Activated naive CD8-positive, alpha-beta T cell (primary cell): ENCODE measurements at regions not wholly inside any gene's neighbourhood (a gene's known extent, or its start where the extent isn't known, plus 50 kb on each side); places are given as distances from the start of the nearest gene placed in this dataset.

ENCODE experiments used
- H3K27ac Mint-ChIP-seq: one replicate; pipeline ENCODE4 v1.8.0; 2021; ENCODE audit warnings: mixed read lengths
- H3K27me3 Mint-ChIP-seq: one replicate; pipeline ENCODE4 v1.8.0; 2021; ENCODE audit warnings: mixed read lengths
- H3K36me3 Mint-ChIP-seq: one replicate; pipeline ENCODE4 v1.8.0; 2021; ENCODE audit warnings: mixed read lengths
- H3K4me1 Mint-ChIP-seq: one replicate; pipeline ENCODE4 v1.8.0; 2021; ENCODE audit warnings: low read depth, mixed read lengths
- H3K4me3 Mint-ChIP-seq: one replicate; pipeline ENCODE4 v1.8.0; 2021; ENCODE audit warnings: mild to moderate bottlenecking, mixed read lengths
- H3K9me3 Mint-ChIP-seq: one replicate; pipeline ENCODE4 v1.8.0; 2021; ENCODE audit warnings: low read depth, mixed read lengths

DNA sequence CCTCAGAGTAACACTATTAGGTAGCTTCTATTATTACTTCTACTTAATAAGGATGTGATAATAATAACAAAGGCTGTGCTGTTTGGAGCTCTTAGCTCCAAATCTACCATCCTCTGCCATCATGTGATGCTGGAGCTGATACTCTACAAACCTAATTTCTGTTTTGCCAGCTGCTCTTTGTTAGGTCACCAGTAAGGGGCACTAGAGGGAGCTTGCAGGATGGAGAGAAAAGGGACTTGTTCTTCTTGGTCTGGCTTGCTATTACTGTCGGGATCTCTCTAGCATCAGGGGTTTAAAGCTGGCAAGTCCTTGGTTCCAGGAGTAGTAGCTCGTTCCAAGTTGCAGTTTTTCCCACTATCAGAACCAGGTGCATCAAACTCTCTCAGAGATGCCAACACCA lies 194.9 kb upstream of the KBTBD8 start:
- peaks cover 24% of the 10 kb centered on the region for H3K27me3 Mint-ChIP-seq
- peaks cover 6% of the 10 kb centered on the region for H3K4me1 Mint-ChIP-seq
- H3K4me3 Mint-ChIP-seq, result no peak overlapping the region
- H3K27ac Mint-ChIP-seq, result no peak overlapping the region
- H3K36me3 Mint-ChIP-seq, result peaks cover 5% of the 10 kb centered on the region
- no peaks in the 10 kb centered on the region for H3K9me3 Mint-ChIP-seq

DNA sequence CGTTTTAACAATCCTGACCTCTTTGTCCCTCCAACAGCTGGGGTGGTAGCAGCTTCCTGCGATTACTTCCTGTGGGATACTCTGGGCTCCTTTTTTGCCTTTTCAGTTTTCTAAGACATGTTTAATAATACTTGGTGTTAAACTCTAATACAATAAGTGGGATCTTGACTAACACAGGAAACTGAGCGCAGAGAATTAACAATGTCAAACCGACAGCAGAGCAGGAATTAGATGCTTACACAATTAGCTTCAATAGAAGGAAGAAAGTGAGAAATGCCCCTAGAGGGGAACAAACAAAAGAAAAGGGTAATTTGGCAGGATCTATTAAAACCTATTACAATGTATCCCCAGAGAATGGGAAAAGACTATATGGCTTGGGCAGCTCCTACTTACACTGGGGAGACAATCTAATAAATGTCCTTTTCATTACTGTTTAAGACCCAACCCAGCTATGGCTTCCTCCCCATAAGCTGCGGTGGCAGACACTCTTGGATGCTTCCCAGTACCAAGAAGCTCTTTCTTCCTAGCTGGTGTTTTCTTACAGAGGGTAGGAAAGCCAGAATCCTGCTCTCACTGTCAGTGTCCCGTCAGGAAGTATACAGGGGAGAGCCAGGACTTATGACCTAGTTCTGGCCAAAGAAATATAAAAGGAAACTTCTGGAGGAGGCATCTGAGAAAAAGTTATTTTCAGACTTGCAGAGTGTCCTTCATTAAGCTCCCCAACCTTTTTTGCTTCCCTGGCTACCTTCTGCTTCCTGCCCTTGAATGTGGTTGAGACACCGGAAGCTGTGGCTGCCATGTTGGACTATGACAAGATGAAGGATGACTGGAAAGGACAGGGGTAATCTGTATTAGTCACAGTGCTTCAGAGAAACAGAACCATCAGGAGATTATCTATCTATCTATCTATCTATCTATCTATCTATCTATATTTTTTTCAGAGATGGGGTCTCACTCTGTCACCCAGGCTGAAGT lies 194.1 kb upstream of the KBTBD8 start:
- no peak overlapping the region for H3K27ac Mint-ChIP-seq
- H3K4me3 Mint-ChIP-seq, result no peak overlapping the region

DNA sequence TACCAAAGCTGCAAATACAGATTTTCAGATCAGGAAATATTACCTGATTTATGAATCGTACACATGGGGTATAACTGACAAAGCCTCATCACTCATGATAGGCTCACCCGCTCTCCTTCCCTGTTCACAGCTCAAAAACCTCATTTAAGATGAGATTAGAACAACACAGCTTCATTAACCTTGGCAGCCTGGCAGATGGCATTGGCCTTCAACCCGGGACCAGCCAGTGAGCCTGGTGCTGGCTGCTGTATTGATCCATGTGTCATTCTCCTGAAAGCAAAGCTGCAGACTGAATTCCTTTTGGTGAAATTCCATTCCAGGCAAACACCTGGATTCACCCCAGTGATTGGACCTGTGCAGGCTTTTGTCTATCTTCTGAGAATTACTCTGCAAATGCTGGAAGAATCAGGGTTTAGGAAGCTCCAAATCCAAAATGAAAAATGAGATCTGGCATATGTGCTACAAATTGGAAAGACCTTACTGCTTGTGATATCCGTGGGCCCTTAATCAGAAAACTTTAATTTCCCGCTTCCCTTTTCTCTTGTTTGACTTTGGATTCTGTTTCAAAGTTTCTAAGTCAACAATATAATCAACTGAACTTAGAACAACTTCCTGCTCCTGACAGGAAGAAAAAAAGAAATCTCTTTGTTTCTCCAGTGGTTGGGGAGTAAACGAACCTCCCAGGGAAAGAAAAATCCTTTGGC lies 189.1 kb upstream of the KBTBD8 start:
- no peak overlapping the region for H3K27ac Mint-ChIP-seq
- H3K36me3 Mint-ChIP-seq, result no peaks in the 10 kb centered on the region
- H3K4me3 Mint-ChIP-seq, result no peak overlapping the region
- H3K9me3 Mint-ChIP-seq, result no peaks in the 10 kb centered on the region
- H3K4me1 Mint-ChIP-seq, result peaks cover 2% of the 10 kb centered on the region
- H3K27me3 Mint-ChIP-seq, result no peaks in the 10 kb centered on the region

More for the DNA sequence above, 194.1 kb upstream of the KBTBD8 start:
- Mint-ChIP-seq H3K36me3 (peaks cover 5% of the 10 kb centered on the region), H3K9me3 (no peaks in the 10 kb centered on the region), H3K27me3 (peaks cover 19% of the 10 kb centered on the region), H3K4me1 (peaks cover 6% of the 10 kb centered on the region)

DNA sequence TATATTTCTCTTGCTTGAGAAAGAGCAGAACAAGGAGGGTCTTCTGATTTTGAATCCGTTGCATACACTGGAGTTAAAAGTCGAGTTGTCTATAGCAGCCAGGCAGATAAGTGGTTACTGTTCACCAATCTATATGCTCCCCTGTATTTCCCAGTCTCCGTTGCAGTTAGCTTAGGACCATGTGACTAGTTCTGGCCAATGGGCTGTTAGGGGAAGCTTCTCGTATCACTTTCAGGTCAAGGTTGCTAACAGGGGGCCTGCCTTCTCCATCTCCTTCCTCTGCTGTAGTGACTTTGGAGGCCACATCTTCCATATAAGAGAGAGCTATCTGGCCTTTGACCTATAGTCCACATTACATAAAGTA lies 188.5 kb upstream of the KBTBD8 start:
- Mint-ChIP-seq H3K36me3 (no peaks in the 10 kb centered on the region), H3K27ac (no peak overlapping the region), H3K27me3 (no peaks in the 10 kb centered on the region), H3K9me3 (no peaks in the 10 kb centered on the region), H3K4me1 (no peaks in the 10 kb centered on the region), H3K4me3 (no peak overlapping the region)

DNA sequence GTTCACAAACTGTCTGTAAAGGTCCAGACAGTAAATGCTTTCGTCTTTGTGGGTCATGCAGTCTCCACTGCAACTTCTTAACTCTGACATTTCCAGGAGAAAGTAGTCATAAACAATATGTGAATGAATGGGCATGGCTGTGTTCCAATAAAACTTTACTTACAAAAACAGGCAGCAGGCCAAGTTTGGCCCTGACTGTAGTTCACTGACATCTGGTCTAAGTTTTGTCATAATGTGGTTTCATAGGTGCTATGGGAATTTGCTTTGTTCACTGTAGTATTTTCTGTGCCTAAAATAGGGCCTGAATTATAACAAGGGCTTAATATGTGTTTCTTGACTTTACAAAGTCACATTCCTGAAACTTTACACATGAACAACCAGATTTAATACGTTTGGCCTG lies 186.0 kb upstream of the KBTBD8 start:
- no peaks in the 10 kb centered on the region for H3K9me3 Mint-ChIP-seq
- H3K27me3 Mint-ChIP-seq, result peaks cover 4% of the 10 kb centered on the region
- H3K36me3 Mint-ChIP-seq, result no peaks in the 10 kb centered on the region
- H3K4me3 Mint-ChIP-seq, result no peak overlapping the region
- H3K4me1 Mint-ChIP-seq, result peaks cover 2% of the 10 kb centered on the region
- no peak overlapping the region for H3K27ac Mint-ChIP-seq

DNA sequence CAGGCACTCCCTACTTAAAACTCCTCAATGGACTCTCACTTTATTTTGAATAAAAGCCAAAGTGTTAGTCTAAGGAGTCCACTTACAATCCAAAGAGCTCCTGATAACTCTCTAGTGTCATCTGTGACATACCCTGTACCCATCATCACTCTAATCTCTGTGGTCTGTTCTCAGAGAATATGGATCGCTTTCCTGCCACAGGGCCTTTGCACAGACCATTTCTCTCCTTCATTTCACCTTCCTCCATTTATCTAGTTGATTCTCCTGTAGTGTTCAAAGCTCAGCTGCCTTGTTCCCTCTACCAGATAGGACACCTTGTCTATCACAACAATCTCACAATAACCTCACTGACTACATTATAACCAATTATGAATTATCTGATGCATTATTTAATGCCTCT lies 185.4 kb upstream of the KBTBD8 start:
- peaks cover 2% of the 10 kb centered on the region for H3K4me1 Mint-ChIP-seq
- no peak overlapping the region for H3K4me3 Mint-ChIP-seq
- H3K27ac Mint-ChIP-seq, result no peak overlapping the region
- no peaks in the 10 kb centered on the region for H3K9me3 Mint-ChIP-seq
- H3K36me3 Mint-ChIP-seq, result no peaks in the 10 kb centered on the region
- peaks cover 4% of the 10 kb centered on the region for H3K27me3 Mint-ChIP-seq

DNA sequence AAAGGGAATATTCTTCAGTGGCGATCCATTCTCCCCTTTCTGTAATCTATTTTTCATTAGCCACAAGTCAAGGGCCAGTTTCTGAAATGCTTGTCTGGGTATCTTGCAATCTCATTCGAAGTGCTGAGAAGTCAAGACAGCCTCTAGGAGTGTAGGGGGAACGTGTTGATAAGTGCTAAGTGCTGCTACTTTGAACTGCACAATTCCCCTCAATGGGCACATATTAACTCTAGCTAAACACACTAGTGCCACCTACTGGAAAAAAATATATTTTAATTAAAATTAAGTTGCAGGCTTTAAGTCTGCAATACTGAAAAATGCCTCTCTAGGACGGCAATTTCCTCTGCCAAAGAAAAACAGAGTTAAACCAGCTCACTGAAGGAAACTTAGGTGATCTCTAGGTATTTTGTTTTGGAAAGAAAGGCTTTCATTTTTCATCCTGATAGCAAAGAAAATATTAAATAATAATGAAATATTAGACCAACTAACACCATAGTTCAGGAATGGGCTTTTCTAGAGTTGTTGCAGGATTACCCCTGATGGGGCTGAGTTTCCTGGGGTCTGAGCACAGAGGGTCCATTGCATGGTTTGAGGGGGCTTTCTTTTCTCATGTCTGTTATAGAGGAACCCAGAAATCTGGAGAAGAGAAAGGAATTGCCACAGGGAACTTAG lies 181.9 kb upstream of the KBTBD8 start:
- Mint-ChIP-seq H3K9me3 (no peaks in the 10 kb centered on the region), H3K4me1 (peaks cover 2% of the 10 kb centered on the region), H3K36me3 (no peaks in the 10 kb centered on the region), H3K27me3 (peaks cover 7% of the 10 kb centered on the region), H3K27ac (no peak overlapping the region), H3K4me3 (no peak overlapping the region)

DNA sequence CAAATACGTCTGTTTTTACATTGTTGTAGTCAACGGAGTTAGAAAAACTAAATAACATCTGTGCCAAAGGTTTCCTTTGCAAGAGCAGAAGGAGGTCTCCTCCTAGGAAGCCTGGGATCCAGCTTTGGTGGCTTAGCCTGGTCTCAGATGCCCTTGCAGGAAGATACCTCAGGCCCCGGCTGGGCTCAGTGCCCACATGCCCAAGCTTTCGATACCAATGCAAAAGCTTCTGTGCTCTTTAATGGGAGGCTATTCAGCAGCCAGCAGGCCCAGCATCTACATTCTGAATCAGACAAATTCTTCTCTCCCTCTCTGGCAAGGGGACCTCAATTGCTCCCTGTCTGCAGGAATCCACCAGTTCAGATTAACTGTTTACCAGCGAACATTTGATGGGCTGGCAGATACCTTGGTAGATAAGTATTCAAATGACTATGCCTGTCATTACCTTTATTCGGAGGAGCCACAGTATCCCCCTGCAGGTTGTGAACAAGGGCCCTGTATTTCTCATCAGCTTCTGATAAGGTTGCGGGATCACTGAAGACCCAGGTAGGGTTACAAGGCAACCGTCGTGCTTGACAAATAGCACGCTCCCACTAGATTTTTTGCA lies 180.1 kb upstream of the KBTBD8 start:
- no peak overlapping the region for H3K27ac Mint-ChIP-seq
- H3K27me3 Mint-ChIP-seq, result peaks cover 7% of the 10 kb centered on the region
- peaks cover 2% of the 10 kb centered on the region for H3K4me1 Mint-ChIP-seq
- no peaks in the 10 kb centered on the region for H3K9me3 Mint-ChIP-seq
- H3K4me3 Mint-ChIP-seq, result no peak overlapping the region
- no peaks in the 10 kb centered on the region for H3K36me3 Mint-ChIP-seq

DNA sequence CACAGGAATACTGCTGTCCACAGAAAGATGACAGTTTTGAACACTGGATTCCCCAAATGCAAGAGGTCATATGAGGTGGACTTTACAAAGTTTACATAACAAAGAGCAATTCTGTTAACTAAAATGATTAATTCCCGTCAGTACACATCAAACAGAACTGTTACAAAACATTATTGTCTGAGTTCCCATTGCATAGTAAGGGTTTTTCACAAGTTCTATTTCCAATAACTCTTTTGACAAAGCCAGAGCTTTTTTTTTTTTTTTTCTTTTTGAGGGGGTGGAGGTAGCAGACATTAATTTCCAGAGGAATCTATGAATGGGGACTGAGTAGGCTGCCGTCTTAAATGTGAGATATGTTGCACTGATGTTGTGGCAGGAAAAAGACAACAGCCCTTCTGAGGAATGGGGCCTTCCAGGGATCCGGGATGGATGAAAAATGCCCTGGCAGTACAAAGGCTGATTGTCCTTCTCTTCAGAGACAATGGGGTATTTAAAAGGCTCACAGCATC lies 178.1 kb upstream of the KBTBD8 start:
- H3K4me1 Mint-ChIP-seq, result peaks cover 2% of the 10 kb centered on the region
- H3K27ac Mint-ChIP-seq, result no peak overlapping the region
- H3K4me3 Mint-ChIP-seq, result no peak overlapping the region
- peaks cover 7% of the 10 kb centered on the region for H3K27me3 Mint-ChIP-seq
- H3K36me3 Mint-ChIP-seq, result no peaks in the 10 kb centered on the region
- no peaks in the 10 kb centered on the region for H3K9me3 Mint-ChIP-seq

DNA sequence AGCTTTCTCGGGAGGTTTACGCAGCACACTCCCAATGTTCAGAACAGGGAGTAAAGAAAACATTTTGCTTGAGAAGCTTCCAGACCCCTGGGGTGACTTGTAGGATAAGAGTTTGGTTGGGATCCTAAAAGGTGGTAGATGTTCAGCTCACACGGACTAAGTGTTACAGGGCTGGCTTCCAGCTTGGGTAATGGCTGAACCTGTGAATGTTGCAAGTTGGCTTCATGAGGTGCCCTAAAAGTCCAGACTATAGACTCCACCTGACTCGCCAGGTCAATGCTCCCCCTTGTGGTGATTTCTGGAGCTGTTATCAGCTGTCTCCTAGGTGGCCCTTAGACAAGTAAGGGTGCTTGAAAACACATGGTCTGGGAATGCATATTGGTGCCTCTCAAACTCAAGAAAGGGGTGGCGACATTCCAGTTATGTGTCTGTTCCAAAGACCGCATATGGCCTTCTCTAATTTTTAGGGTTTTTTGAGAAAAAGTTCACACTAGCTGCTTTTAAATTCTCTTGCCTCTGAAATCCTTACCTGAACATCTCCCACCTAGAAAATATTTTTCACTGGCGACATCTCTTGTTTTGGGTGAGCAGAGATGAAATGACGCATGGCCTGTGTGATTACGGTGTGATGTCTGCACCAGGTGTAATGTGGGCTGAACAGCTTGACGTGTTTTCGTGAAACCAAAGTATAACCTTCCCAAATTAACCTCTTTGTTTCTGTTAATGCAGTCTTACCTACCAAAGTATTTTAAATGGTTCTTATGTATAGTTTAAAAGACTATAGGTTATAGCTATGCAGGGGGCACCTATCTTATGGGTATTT lies 175.7 kb upstream of the KBTBD8 start:
- Mint-ChIP-seq H3K4me3 (no peak overlapping the region), H3K4me1 (no peaks in the 10 kb centered on the region), H3K36me3 (no peaks in the 10 kb centered on the region), H3K27ac (no peak overlapping the region), H3K9me3 (no peaks in the 10 kb centered on the region), H3K27me3 (peaks cover 3% of the 10 kb centered on the region)

DNA sequence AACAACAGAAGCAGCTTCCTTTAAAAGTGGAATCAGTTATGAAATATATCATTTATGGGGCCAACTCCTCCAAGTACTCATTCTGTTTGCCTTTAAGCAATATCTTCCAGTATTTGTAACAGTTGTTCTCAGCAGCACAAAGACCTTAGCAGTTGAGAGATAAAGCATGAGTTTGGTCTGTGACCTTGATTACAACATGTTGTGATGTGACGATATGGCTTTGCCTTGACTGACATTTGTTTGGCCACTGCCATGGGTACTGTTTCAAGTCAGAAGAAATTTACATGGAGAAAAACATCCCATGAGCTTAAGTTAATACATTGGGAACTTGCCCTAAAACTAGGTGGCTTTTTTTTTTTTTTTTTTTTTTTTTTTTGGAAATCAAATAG lies 175.1 kb upstream of the KBTBD8 start:
- H3K4me3 Mint-ChIP-seq, result no peak overlapping the region
- H3K4me1 Mint-ChIP-seq, result no peaks in the 10 kb centered on the region
- H3K27me3 Mint-ChIP-seq, result peaks cover 3% of the 10 kb centered on the region
- no peak overlapping the region for H3K27ac Mint-ChIP-seq
- no peaks in the 10 kb centered on the region for H3K9me3 Mint-ChIP-seq
- H3K36me3 Mint-ChIP-seq, result no peaks in the 10 kb centered on the region

DNA sequence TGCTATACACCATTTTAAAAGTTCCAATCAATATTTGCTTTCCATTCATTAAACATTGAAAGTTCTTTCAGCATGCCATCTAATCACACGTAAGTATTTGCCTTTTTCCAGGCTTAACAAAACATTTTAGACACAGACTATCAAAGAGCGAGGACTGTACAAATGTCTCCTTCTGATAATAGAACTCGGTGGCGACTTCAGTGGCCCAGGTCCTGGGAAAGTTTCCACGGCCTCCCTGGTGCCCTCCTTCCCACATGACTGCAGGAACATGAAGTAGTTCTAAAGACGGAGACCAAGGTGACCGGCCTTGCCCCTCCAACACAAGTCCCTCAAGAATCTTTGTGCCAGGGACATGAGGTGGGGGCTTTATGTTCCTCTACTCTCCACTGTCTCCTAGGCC lies 174.6 kb upstream of the KBTBD8 start:
- no peak overlapping the region for H3K27ac Mint-ChIP-seq
- peaks cover 3% of the 10 kb centered on the region for H3K27me3 Mint-ChIP-seq
- H3K9me3 Mint-ChIP-seq, result no peaks in the 10 kb centered on the region
- H3K4me1 Mint-ChIP-seq, result no peaks in the 10 kb centered on the region
- H3K4me3 Mint-ChIP-seq, result no peak overlapping the region
- H3K36me3 Mint-ChIP-seq, result no peaks in the 10 kb centered on the region

DNA sequence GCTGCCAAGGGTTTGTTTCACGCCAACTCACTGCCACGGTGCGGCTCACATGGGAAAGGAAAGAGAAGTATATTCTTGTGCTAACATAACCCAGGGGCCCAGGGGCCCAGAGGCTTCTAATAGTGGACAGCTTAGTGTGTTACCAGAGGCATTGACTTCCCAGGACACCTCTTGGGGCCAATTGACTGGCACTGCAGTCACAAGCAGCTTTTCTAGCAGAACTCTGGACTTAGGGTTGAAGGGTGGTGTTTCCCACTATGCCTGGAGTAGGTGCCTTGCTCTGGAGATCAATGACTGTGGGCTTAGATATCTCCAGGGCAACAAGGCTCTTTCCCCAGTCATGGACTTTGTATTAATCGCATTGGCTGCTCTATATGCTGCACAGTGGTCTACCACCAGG lies 172.7 kb upstream of the KBTBD8 start:
- Mint-ChIP-seq H3K4me3 (no peak overlapping the region), H3K36me3 (no peaks in the 10 kb centered on the region), H3K9me3 (no peaks in the 10 kb centered on the region), H3K4me1 (no peaks in the 10 kb centered on the region), H3K27ac (no peak overlapping the region), H3K27me3 (peaks cover 1% of the 10 kb centered on the region)

DNA sequence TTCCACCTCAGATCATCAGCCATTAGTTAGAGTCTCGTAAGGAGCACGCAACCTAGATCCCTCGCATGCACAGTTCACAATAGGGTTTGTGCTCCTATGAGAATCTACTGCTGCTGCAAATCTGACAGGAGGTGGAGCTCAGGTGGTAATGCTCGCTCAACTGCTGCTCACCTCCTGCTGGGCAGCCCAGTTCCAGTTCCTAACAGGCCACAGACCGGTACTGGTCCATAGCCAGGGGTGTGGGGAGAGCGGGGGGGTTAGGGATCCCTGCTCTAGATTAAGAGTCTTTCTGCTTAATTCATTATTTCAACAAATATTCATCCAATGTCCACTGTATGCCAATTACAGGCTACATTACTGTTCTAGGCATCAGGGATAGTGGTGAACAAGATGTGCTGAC lies 170.4 kb upstream of the KBTBD8 start:
- Mint-ChIP-seq H3K4me1 (no peaks in the 10 kb centered on the region), H3K27ac (no peak overlapping the region), H3K4me3 (no peak overlapping the region), H3K27me3 (peaks cover 5% of the 10 kb centered on the region), H3K36me3 (no peaks in the 10 kb centered on the region), H3K9me3 (no peaks in the 10 kb centered on the region)
